ENCODE measurements at regions not wholly inside any gene's neighbourhood (a gene's known extent, or its start where the extent isn't known, plus 50 kb on each side); places are given as distances from the start of the nearest gene placed in this dataset.

DNA sequence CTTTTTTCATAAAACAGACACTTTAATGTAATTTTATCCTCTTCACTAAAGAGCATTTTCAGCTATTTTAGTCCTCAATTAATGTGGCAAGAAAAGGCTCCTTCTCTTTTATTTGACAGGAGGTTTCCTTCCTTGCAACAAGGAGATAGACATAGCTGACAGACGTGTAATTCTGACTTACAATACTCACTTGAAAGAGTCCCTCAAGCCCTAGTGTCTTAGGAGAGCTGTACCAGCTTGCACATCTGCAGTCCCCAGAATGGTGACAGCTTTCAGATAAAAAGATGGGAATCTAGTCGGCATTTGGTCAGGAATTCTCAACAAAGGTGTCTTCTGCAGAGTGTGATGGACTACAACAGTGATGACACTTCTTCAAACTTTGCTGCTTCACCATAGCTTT, 603.7 kb upstream of the PTCHD4 start:
- no peak overlapping the region for H3K4me2 ChIP-seq

DNA sequence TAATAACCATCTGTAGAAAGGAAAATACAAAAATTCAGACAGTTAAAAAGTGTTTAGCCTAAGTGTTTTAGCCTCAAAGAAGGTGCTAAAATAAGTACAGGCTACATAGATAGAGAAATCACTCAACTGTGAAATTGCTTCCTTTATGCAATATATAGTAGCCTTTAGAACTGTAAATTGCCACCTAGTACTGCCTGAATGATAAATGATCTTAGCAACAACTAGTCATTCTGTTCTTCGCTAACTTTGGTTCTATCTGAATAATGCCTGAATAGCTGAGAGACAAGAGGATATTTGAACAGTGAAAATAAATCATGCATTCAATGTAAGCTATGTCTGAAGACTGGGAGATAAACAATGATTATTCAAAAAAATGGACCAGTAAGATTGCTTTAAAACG, 603.3 kb upstream of the PTCHD4 start:
- H3K27ac ChIP-seq: no peak overlapping the region
- no peak overlapping the region for H3K4me3 ChIP-seq
- H3K36me3 ChIP-seq (ENCODE audit: low read depth): no peaks in the 10 kb centered on the region
- no peaks in the 10 kb centered on the region for H3K4me1 ChIP-seq (replicated peaks; ENCODE audit: insufficient read depth)
- ChIA-PET CTCF (no interaction called here), POLR2A (ENCODE audit: unreplicated experiment) (no interaction called here)
- intact Hi-C loops (cut with micrococcal nuclease; ENCODE audit: unreplicated experiment): no loop called here
- H3F3A ChIP-seq (ENCODE audit: insufficient read depth, low read depth): no peaks in the 10 kb centered on the region
- TF ChIP-seq, protein P1, sequence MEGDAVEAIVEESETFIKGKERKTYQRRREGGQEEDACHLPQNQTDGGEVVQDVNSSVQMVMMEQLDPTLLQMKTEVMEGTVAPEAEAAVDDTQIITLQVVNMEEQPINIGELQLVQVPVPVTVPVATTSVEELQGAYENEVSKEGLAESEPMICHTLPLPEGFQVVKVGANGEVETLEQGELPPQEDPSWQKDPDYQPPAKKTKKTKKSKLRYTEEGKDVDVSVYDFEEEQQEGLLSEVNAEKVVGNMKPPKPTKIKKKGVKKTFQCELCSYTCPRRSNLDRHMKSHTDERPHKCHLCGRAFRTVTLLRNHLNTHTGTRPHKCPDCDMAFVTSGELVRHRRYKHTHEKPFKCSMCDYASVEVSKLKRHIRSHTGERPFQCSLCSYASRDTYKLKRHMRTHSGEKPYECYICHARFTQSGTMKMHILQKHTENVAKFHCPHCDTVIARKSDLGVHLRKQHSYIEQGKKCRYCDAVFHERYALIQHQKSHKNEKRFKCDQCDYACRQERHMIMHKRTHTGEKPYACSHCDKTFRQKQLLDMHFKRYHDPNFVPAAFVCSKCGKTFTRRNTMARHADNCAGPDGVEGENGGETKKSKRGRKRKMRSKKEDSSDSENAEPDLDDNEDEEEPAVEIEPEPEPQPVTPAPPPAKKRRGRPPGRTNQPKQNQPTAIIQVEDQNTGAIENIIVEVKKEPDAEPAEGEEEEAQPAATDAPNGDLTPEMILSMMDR (conservative IDR thresholded peaks at IDR 0.05): no peak
- TF ChIP-seq EZH2 (IDR thresholded peaks at IDR 0.05; ENCODE audit: low read depth): no peak
- no peak overlapping the region for H2AFZ ChIP-seq
- no TSS peak for BruUV-seq (replicated peaks)
- no peaks in the 10 kb centered on the region for H3K9me3 ChIP-seq (ENCODE audit: insufficient read depth, low read depth)
- no peaks in the 10 kb centered on the region for H4K20me1 ChIP-seq (ENCODE audit: insufficient read depth)
- H3K9me2 ChIP-seq (ENCODE audit: insufficient read depth): no peaks in the 10 kb centered on the region
- H3K4me2 ChIP-seq: no peak overlapping the region
- no peak for DNase-seq
- H3K79me2 ChIP-seq (ENCODE audit: low read depth): no peaks in the 10 kb centered on the region
- H3K27me3 ChIP-seq (ENCODE audit: insufficient read depth, low read depth): no peaks in the 10 kb centered on the region

More for the DNA sequence above, 603.7 kb upstream of the PTCHD4 start:
- no peak for TF ChIP-seq EZH2 (IDR thresholded peaks at IDR 0.05; ENCODE audit: low read depth)
- TF ChIP-seq, protein P1 (conservative IDR thresholded peaks at IDR 0.05): no peak
- no peaks in the 10 kb centered on the region for H3K79me2 ChIP-seq (ENCODE audit: low read depth)
- no peak overlapping the region for H3K4me3 ChIP-seq
- no peak overlapping the region for H3K27ac ChIP-seq
- H3K27me3 ChIP-seq (ENCODE audit: insufficient read depth, low read depth): no peaks in the 10 kb centered on the region
- no peaks in the 10 kb centered on the region for H4K20me1 ChIP-seq (ENCODE audit: insufficient read depth)
- DNase-seq: no peak
- ChIA-PET CTCF (no interaction called here), POLR2A (ENCODE audit: unreplicated experiment) (no interaction called here)
- no TSS peak for BruUV-seq (replicated peaks)
- H3K9me2 ChIP-seq (ENCODE audit: insufficient read depth): no peaks in the 10 kb centered on the region
- no peaks in the 10 kb centered on the region for H3K36me3 ChIP-seq (ENCODE audit: low read depth)
- intact Hi-C loops (cut with micrococcal nuclease; ENCODE audit: unreplicated experiment): no loop called here
- no peak overlapping the region for H2AFZ ChIP-seq
- 0 out of 2 replicates have a peak, but pooled peaks cover 2% of the 10 kb centered on the region for H3K9me3 ChIP-seq (ENCODE audit: insufficient read depth, low read depth)
- no peaks in the 10 kb centered on the region for H3K4me1 ChIP-seq (replicated peaks; ENCODE audit: insufficient read depth)
- no peaks in the 10 kb centered on the region for H3F3A ChIP-seq (ENCODE audit: insufficient read depth, low read depth)

DNA sequence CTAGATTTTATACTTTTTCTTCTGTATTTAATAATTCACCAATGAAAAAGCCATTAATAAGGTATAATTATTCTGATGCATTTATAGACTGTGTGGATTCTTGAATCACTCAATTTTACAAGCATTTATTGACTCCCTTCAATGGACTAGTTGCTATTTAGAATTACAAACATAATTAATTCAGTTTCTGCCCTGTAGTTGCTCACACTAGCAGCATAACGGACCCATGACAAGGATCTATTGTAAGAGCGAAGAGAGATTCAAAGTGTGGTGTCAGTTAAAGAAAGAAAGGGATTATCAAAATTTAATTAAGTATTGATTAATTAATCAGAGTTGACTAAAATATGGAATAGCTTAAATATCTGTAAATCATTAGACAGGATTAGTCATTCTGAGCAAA, 602.6 kb upstream of the PTCHD4 start:
- Histone ChIP-seq H3K9me2 (ENCODE audit: insufficient read depth) (no peaks in the 10 kb centered on the region), H3K4me1 (replicated peaks; ENCODE audit: insufficient read depth) (no peaks in the 10 kb centered on the region), H2AFZ (no peak overlapping the region), H3K27ac (no peak overlapping the region), H3K79me2 (ENCODE audit: low read depth) (no peaks in the 10 kb centered on the region), H3K4me2 (no peak overlapping the region), H4K20me1 (ENCODE audit: insufficient read depth) (no peaks in the 10 kb centered on the region), H3K27me3 (ENCODE audit: insufficient read depth, low read depth) (no peaks in the 10 kb centered on the region), H3F3A (ENCODE audit: insufficient read depth, low read depth) (no peaks in the 10 kb centered on the region), H3K4me3 (no peak overlapping the region), H3K36me3 (ENCODE audit: low read depth) (no peaks in the 10 kb centered on the region), H3K9me3 (ENCODE audit: insufficient read depth, low read depth) (no peaks in the 10 kb centered on the region)
- CTCF ChIA-PET: no interaction called here
- TF ChIP-seq EZH2 (IDR thresholded peaks at IDR 0.05; ENCODE audit: low read depth): no peak
- TF ChIP-seq, protein P1 (conservative IDR thresholded peaks at IDR 0.05): no peak
- POLR2A ChIA-PET (ENCODE audit: unreplicated experiment): no interaction called here
- BruUV-seq (replicated peaks): no TSS peak
- no peak for DNase-seq
- intact Hi-C loops (cut with micrococcal nuclease; ENCODE audit: unreplicated experiment): no loop called here

Measured in PC-9 (cell line).